PC-9 (cell line): ENCODE measurements at regions not wholly inside any gene's neighbourhood (a gene's known extent, or its start where the extent isn't known, plus 50 kb on each side); places are given as distances from the start of the nearest gene placed in this dataset.
A peak's percentile ranks its signal among the peaks of the same experiment; 100 is the strongest.

Experiments
- BruUV-seq: library from RNA; stranded (reverse); fragments of 400-500 nt; replicated peaks from 2 replicates; lab custom pipeline; 2021; lab: Mats Ljungman, UMichigan
- CTCF ChIA-PET: fragments of 300-600 bp; sonication (Branson Sonifier 250); formaldehyde crosslinking; loops from one replicate; lab custom pipeline; 2022; ENCODE audit warnings: antibody characterized with exemption; lab: Charles Lee
- POLR2A ChIA-PET: fragments of 300-600 bp; sonication (Branson Sonifier 250); formaldehyde crosslinking; loops from one replicate; lab custom pipeline; 2022; ENCODE audit warnings: antibody characterized with exemption; ENCODE audit not compliant: unreplicated experiment; lab: Charles Lee
- DNase-seq, 2 experiments: peaks; one replicate each; pipeline versions ENCODE4 v3.0.0 to v3.0.0-alpha.2; 2015 to 2022; ENCODE audit warnings: mixed read lengths in 1 of 2
- H2AFZ ChIP-seq: fragments of 200-600 bp; sonication (generic); 2 replicates; pipeline ENCODE4 v1.8.1; 2017; ENCODE audit warnings: antibody characterized with exemption
- H3F3A ChIP-seq: fragments of 200-600 bp; sonication (generic); 2 replicates; pipeline ENCODE4 v1.8.1; 2017; ENCODE audit warnings: antibody characterized with exemption, mild to moderate bottlenecking, low read depth; ENCODE audit not compliant: insufficient read depth
- H3K27ac ChIP-seq: fragments of 200-600 bp; sonication (generic); 2 replicates; pipeline ENCODE4 v1.6.1; 2016; ENCODE audit warnings: mixed run types
- H3K27me3 ChIP-seq: fragments of 200-600 bp; sonication (generic); 2 replicates; pipeline ENCODE4 v1.6.1; 2016; ENCODE audit warnings: low read depth, mixed run types; ENCODE audit not compliant: insufficient read depth
- H3K36me3 ChIP-seq: fragments of 200-600 bp; sonication (generic); 2 replicates; pipeline ENCODE4 v1.6.1; 2016; ENCODE audit warnings: low read depth, mixed run types
- H3K4me1 ChIP-seq: fragments of 200-600 bp; sonication (generic); replicated peaks from 2 replicates; pipeline ENCODE4 v1.6.1; 2016; ENCODE audit warnings: mixed run types; ENCODE audit not compliant: insufficient read depth
- H3K4me2 ChIP-seq: fragments of 200-600 bp; sonication (generic); 2 replicates; pipeline ENCODE4 v1.6.1; 2017; ENCODE audit warnings: mixed run types
- H3K4me3 ChIP-seq: fragments of 200-600 bp; sonication (generic); 2 replicates; pipeline ENCODE4 v1.6.1; 2016; ENCODE audit warnings: mixed run types
- H3K79me2 ChIP-seq: fragments of 200-600 bp; sonication (generic); 2 replicates; pipeline ENCODE4 v1.6.1; 2017; ENCODE audit warnings: low read depth, mixed run types
- H3K9me2 ChIP-seq: fragments of 200-600 bp; sonication (generic); 2 replicates; pipeline ENCODE4 v1.8.1; 2017; ENCODE audit warnings: mild to moderate bottlenecking; ENCODE audit not compliant: insufficient read depth
- H3K9me3 ChIP-seq: fragments of 200-600 bp; sonication (generic); 2 replicates; pipeline ENCODE4 v1.8.1; 2016; ENCODE audit warnings: low read depth; ENCODE audit not compliant: insufficient read depth
- H4K20me1 ChIP-seq: fragments of 200-600 bp; sonication (generic); 2 replicates; pipeline ENCODE4 v1.8.1; 2017; ENCODE audit not compliant: insufficient read depth
- EZH2 ChIP-seq: fragments of 200-600 bp; sonication (generic); IDR thresholded peaks from 2 replicates; pipeline ENCODE4 v1.8.0; 2017; ENCODE audit warnings: antibody characterized with exemption, low read depth
- intact Hi-C: fragments of 100-400 bp; cut with micrococcal nuclease; formaldehyde crosslinking; loops from one replicate; pipeline ENCODE4 v1.10.0; 2022; ENCODE audit not compliant: unreplicated experiment
- TF ChIP-seq, protein P1 (sequence below): fragments of 200-600 bp; sonication (generic); conservative IDR thresholded peaks from 2 replicates; pipeline ENCODE4 v1.6.1; 2017; ENCODE audit warnings: mixed run types, antibody characterized with exemption, mild to moderate bottlenecking, moderate library complexity

DNA sequence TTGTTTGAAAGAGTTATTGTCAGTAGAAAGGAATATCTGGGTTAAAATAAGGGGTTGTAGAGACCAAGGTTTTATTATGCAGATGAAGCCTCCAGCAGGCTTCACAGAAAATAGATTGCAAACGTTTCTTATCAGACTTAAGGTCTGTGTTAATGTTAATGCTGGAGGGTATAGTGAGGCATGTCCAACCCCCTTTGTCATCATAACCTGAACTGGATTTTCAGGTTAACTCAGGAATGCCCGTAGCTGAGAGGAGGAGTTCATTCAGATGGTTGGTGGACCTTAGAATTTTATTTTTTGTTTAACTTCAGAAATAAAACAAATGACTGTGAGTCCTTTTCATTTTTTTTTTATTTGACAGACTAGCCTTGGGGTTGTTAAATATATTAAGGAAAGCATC is 354.1 kb downstream of the GPM6A start:
- Histone ChIP-seq H3F3A (no peaks in the 10 kb centered on the region), H3K4me1 (peaks cover 11% of the 10 kb centered on the region; the same call in 1 of the 2 replicates), H3K79me2 (no peaks in the 10 kb centered on the region), H3K36me3 (no peaks in the 10 kb centered on the region), H3K4me3 (no peak overlapping the region), H3K9me3 (no peaks in the 10 kb centered on the region; the same call in 1 of the 2 replicates), H3K9me2 (no peaks in the 10 kb centered on the region), H3K27ac (no peak overlapping the region), H2AFZ (no peak overlapping the region; the same call in 1 of the 2 replicates), H3K4me2 (peak overlapping the region; percentile 23; the same call in 1 of the 2 replicates), H3K27me3 (no peaks in the 10 kb centered on the region), H4K20me1 (no peaks in the 10 kb centered on the region)
- peak in 1 of 2 experiments; percentile 53 for DNase-seq
- ChIA-PET POLR2A (no interaction called here), CTCF (no interaction called here)
- no peak for TF ChIP-seq EZH2
- TF ChIP-seq, protein P1, sequence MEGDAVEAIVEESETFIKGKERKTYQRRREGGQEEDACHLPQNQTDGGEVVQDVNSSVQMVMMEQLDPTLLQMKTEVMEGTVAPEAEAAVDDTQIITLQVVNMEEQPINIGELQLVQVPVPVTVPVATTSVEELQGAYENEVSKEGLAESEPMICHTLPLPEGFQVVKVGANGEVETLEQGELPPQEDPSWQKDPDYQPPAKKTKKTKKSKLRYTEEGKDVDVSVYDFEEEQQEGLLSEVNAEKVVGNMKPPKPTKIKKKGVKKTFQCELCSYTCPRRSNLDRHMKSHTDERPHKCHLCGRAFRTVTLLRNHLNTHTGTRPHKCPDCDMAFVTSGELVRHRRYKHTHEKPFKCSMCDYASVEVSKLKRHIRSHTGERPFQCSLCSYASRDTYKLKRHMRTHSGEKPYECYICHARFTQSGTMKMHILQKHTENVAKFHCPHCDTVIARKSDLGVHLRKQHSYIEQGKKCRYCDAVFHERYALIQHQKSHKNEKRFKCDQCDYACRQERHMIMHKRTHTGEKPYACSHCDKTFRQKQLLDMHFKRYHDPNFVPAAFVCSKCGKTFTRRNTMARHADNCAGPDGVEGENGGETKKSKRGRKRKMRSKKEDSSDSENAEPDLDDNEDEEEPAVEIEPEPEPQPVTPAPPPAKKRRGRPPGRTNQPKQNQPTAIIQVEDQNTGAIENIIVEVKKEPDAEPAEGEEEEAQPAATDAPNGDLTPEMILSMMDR: no peak
- intact Hi-C loops: no loop called here
- BruUV-seq: no TSS peak

DNA sequence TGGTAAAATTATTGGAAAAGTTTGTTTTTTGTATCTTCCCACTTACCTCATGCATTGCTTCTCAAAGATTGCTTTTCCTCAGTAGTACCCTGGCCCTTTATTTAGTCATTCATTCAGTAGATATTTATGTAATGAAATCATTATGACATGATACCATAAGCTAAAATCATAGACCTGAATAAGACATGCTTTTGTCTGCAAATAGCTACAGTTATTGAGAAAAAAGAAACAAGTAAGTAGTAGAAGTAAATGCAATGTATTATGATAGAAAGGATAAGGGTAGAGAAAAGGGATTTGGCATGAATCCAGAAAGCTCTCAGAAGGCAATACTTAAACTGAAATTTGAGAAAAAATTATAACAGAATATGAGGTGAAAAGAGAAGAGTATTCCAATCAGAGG is 352.5 kb downstream of the GPM6A start:
- no peak for TF ChIP-seq EZH2
- TF ChIP-seq, protein P1: no peak
- Histone ChIP-seq H3K4me3 (no peak overlapping the region), H3K9me3 (no peaks in the 10 kb centered on the region; the same call in 1 of the 2 replicates), H3F3A (no peaks in the 10 kb centered on the region), H3K79me2 (no peaks in the 10 kb centered on the region), H3K27me3 (no peaks in the 10 kb centered on the region), H3K4me1 (peaks cover 11% of the 10 kb centered on the region; the same call in 1 of the 2 replicates), H3K36me3 (no peaks in the 10 kb centered on the region), H3K9me2 (no peaks in the 10 kb centered on the region), H4K20me1 (no peaks in the 10 kb centered on the region), H3K4me2 (no peak overlapping the region), H3K27ac (no peak overlapping the region), H2AFZ (no peak overlapping the region)
- DNase-seq: no peak
- ChIA-PET CTCF (no interaction called here), POLR2A (no interaction called here)
- intact Hi-C loops: no loop called here
- BruUV-seq: no TSS peak

DNA sequence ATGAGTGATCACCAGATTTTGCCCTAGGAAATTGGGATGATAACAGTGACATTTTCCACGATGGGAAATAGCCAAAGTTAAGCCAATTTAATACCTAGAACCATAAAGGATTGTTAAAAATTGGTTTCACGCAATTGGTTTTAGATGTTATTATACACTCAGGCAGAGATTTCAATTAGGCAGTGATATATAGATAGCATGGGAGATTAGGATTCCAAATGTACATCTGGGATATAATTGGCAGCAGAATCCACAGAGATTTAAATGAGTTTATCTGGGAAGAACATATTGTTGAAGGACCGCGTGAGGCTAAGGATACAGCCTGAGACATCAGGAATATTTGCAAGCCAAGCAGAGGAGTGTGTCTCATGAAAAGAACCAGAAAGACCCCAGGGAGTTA is 351.6 kb downstream of the GPM6A start:
- H3K9me2 ChIP-seq: no peaks in the 10 kb centered on the region
- BruUV-seq: no TSS peak
- intact Hi-C loops: no loop called here

More for the DNA sequence above, 351.6 kb downstream of the GPM6A start:
- Histone ChIP-seq H2AFZ (no peak overlapping the region), H3F3A (no peaks in the 10 kb centered on the region), H3K4me1 (peaks cover 11% of the 10 kb centered on the region; the same call in 1 of the 2 replicates), H3K4me2 (no peak overlapping the region), H3K9me3 (no peaks in the 10 kb centered on the region; the same call in 1 of the 2 replicates), H3K27ac (no peak overlapping the region), H4K20me1 (no peaks in the 10 kb centered on the region), H3K36me3 (no peaks in the 10 kb centered on the region), H3K4me3 (no peak overlapping the region), H3K79me2 (no peaks in the 10 kb centered on the region), H3K27me3 (no peaks in the 10 kb centered on the region)
- no peak for TF ChIP-seq EZH2
- TF ChIP-seq, protein P1: no peak
- DNase-seq: no peak
- CTCF ChIA-PET: no interaction called here
- POLR2A ChIA-PET: no interaction called here
